Stimulated activated memory B cell treated with anti-CD40 and anti-IgM and Interleukin-4, amounts not matched to agents 10 μg/mL and 1 μg/mL and 100 μg/mL, for 72 hours (primary cell): ENCODE measurements at regions not wholly inside any gene's neighbourhood (a gene's known extent, or its start where the extent isn't known, plus 50 kb on each side); places are given as distances from the start of the nearest gene placed in this dataset.

Experiments used
- ATAC-seq: fragments of 150-1000 bp; cut with Tn5 transposase; 2 replicates; pipeline ENCODE4 v1.10.0; 2021
- H3K27ac Mint-ChIP-seq: one replicate; pipeline ENCODE4 v1.8.0; 2022; ENCODE audit warnings: mild to moderate bottlenecking, mixed read lengths
- H3K27me3 Mint-ChIP-seq: one replicate; pipeline ENCODE4 v1.8.0; 2022; ENCODE audit warnings: mixed read lengths
- H3K36me3 Mint-ChIP-seq: one replicate; pipeline ENCODE4 v1.8.0; 2022; ENCODE audit warnings: mixed read lengths
- H3K4me1 Mint-ChIP-seq: one replicate; pipeline ENCODE4 v1.8.0; 2022; ENCODE audit warnings: mixed read lengths
- H3K4me3 Mint-ChIP-seq: one replicate; pipeline ENCODE4 v1.8.0; 2022; ENCODE audit warnings: mild to moderate bottlenecking, moderate library complexity, mixed read lengths
- H3K9me3 Mint-ChIP-seq: one replicate; pipeline ENCODE4 v1.8.0; 2022; ENCODE audit warnings: mixed read lengths

GRCh38 chr1:115433483-115433882 lies 95.4 kb upstream of the NGF start:
- ATAC-seq, result no peak
- H3K36me3 Mint-ChIP-seq, result no peaks in the 10 kb centered on the region
- no peaks in the 10 kb centered on the region for H3K9me3 Mint-ChIP-seq
- no peak overlapping the region for H3K27ac Mint-ChIP-seq
- no peaks in the 10 kb centered on the region for H3K4me1 Mint-ChIP-seq
- no peaks in the 10 kb centered on the region for H3K27me3 Mint-ChIP-seq
- no peak overlapping the region for H3K4me3 Mint-ChIP-seq

- H3K27me3 Mint-ChIP-seq, result no peaks in the 10 kb centered on the region
- H3K27ac Mint-ChIP-seq, result no peak overlapping the region
- no peaks in the 10 kb centered on the region for H3K36me3 Mint-ChIP-seq
- no peaks in the 10 kb centered on the region for H3K9me3 Mint-ChIP-seq
- no peaks in the 10 kb centered on the region for H3K4me1 Mint-ChIP-seq
- no peak overlapping the region for H3K4me3 Mint-ChIP-seq
- ATAC-seq, result no peak
These were observed 94.0 kb upstream of the NGF start for GRCh38 chr1:115432061-115432460.

- no peak overlapping the region for H3K4me3 Mint-ChIP-seq
- H3K27ac Mint-ChIP-seq, result no peak overlapping the region
- no peaks in the 10 kb centered on the region for H3K36me3 Mint-ChIP-seq
- H3K27me3 Mint-ChIP-seq, result no peaks in the 10 kb centered on the region
- H3K9me3 Mint-ChIP-seq, result no peaks in the 10 kb centered on the region
- H3K4me1 Mint-ChIP-seq, result no peaks in the 10 kb centered on the region
- ATAC-seq, result no peak
These were observed 92.6 kb upstream of the NGF start for GRCh38 chr1:115430441-115431158.

GRCh38 chr1:115429884-115430283 lies 91.8 kb upstream of the NGF start:
- Mint-ChIP-seq H3K36me3 (no peaks in the 10 kb centered on the region), H3K27ac (no peak overlapping the region), H3K4me1 (no peaks in the 10 kb centered on the region), H3K27me3 (no peaks in the 10 kb centered on the region), H3K9me3 (no peaks in the 10 kb centered on the region), H3K4me3 (no peak overlapping the region)
- ATAC-seq, result no peak

GRCh38 chr1:115429241-115429640 lies 91.2 kb upstream of the NGF start:
- Mint-ChIP-seq H3K4me3 (no peak overlapping the region), H3K27ac (no peak overlapping the region), H3K4me1 (no peaks in the 10 kb centered on the region), H3K9me3 (no peaks in the 10 kb centered on the region), H3K27me3 (no peaks in the 10 kb centered on the region), H3K36me3 (no peaks in the 10 kb centered on the region)
- ATAC-seq, result no peak

GRCh38 chr1:115428676-115429075 lies 90.6 kb upstream of the NGF start:
- H3K27ac Mint-ChIP-seq, result no peak overlapping the region
- H3K4me3 Mint-ChIP-seq, result no peak overlapping the region
- H3K4me1 Mint-ChIP-seq, result no peaks in the 10 kb centered on the region
- no peaks in the 10 kb centered on the region for H3K36me3 Mint-ChIP-seq
- no peak for ATAC-seq
- H3K9me3 Mint-ChIP-seq, result no peaks in the 10 kb centered on the region
- H3K27me3 Mint-ChIP-seq, result no peaks in the 10 kb centered on the region

GRCh38 chr1:115428256-115428655 lies 90.2 kb upstream of the NGF start:
- Mint-ChIP-seq H3K4me1 (no peaks in the 10 kb centered on the region), H3K4me3 (no peak overlapping the region), H3K27me3 (no peaks in the 10 kb centered on the region)

GRCh38 chr1:115426956-115427355 lies 88.9 kb upstream of the NGF start:
- no peaks in the 10 kb centered on the region for H3K27me3 Mint-ChIP-seq

More at GRCh38 chr1:115428256-115428655, 90.2 kb upstream of the NGF start:
- Mint-ChIP-seq H3K36me3 (no peaks in the 10 kb centered on the region), H3K9me3 (no peaks in the 10 kb centered on the region), H3K27ac (no peak overlapping the region)
- no peak for ATAC-seq

GRCh38 chr1:115426231-115426771 lies 88.3 kb upstream of the NGF start:
- Mint-ChIP-seq H3K4me3 (no peak overlapping the region), H3K4me1 (no peaks in the 10 kb centered on the region), H3K9me3 (no peaks in the 10 kb centered on the region), H3K27me3 (no peaks in the 10 kb centered on the region), H3K27ac (no peak overlapping the region), H3K36me3 (no peaks in the 10 kb centered on the region)
- ATAC-seq, result no peak

More at GRCh38 chr1:115426956-115427355, 88.9 kb upstream of the NGF start:
- Mint-ChIP-seq H3K27ac (no peak overlapping the region), H3K9me3 (no peaks in the 10 kb centered on the region), H3K36me3 (no peaks in the 10 kb centered on the region), H3K4me3 (no peak overlapping the region), H3K4me1 (no peaks in the 10 kb centered on the region)
- ATAC-seq, result no peak

GRCh38 chr1:115425442-115425841 lies 87.4 kb upstream of the NGF start:
- H3K27me3 Mint-ChIP-seq, result no peaks in the 10 kb centered on the region
- no peaks in the 10 kb centered on the region for H3K36me3 Mint-ChIP-seq
- no peaks in the 10 kb centered on the region for H3K9me3 Mint-ChIP-seq
- no peak overlapping the region for H3K4me3 Mint-ChIP-seq
- ATAC-seq, result no peak
- no peaks in the 10 kb centered on the region for H3K4me1 Mint-ChIP-seq
- no peak overlapping the region for H3K27ac Mint-ChIP-seq

GRCh38 chr1:115423776-115424175 lies 85.7 kb upstream of the NGF start:
- H3K27me3 Mint-ChIP-seq, result no peaks in the 10 kb centered on the region
- no peaks in the 10 kb centered on the region for H3K4me1 Mint-ChIP-seq
- H3K27ac Mint-ChIP-seq, result no peak overlapping the region
- no peaks in the 10 kb centered on the region for H3K36me3 Mint-ChIP-seq
- no peak for ATAC-seq
- no peaks in the 10 kb centered on the region for H3K9me3 Mint-ChIP-seq
- no peak overlapping the region for H3K4me3 Mint-ChIP-seq

GRCh38 chr1:115419571-115419970 lies 81.5 kb upstream of the NGF start:
- ATAC-seq, result no peak
- Mint-ChIP-seq H3K4me1 (no peaks in the 10 kb centered on the region), H3K27me3 (no peaks in the 10 kb centered on the region), H3K36me3 (no peaks in the 10 kb centered on the region), H3K9me3 (no peaks in the 10 kb centered on the region), H3K27ac (no peak overlapping the region), H3K4me3 (no peak overlapping the region)

- ATAC-seq, result no peak
- no peak overlapping the region for H3K27ac Mint-ChIP-seq
- no peaks in the 10 kb centered on the region for H3K27me3 Mint-ChIP-seq
- no peak overlapping the region for H3K4me3 Mint-ChIP-seq
- peaks cover 5% of the 10 kb centered on the region for H3K9me3 Mint-ChIP-seq
- no peaks in the 10 kb centered on the region for H3K36me3 Mint-ChIP-seq
- no peaks in the 10 kb centered on the region for H3K4me1 Mint-ChIP-seq
These were observed 75.6 kb upstream of the NGF start for GRCh38 chr1:115413621-115414020.

GRCh38 chr1:115413208-115413607 lies 75.2 kb upstream of the NGF start:
- Mint-ChIP-seq H3K4me1 (no peaks in the 10 kb centered on the region), H3K27me3 (no peaks in the 10 kb centered on the region), H3K4me3 (no peak overlapping the region), H3K36me3 (no peaks in the 10 kb centered on the region), H3K27ac (no peak overlapping the region), H3K9me3 (peaks cover 5% of the 10 kb centered on the region)
- no peak for ATAC-seq

- Mint-ChIP-seq H3K27ac (no peak overlapping the region), H3K27me3 (no peaks in the 10 kb centered on the region), H3K36me3 (no peaks in the 10 kb centered on the region), H3K9me3 (peaks cover 5% of the 10 kb centered on the region), H3K4me3 (no peak overlapping the region), H3K4me1 (no peaks in the 10 kb centered on the region)
- ATAC-seq, result no peak
These were observed 74.7 kb upstream of the NGF start for GRCh38 chr1:115412733-115413132.

- no peaks in the 10 kb centered on the region for H3K27me3 Mint-ChIP-seq
- no peak overlapping the region for H3K4me3 Mint-ChIP-seq
- H3K36me3 Mint-ChIP-seq, result no peaks in the 10 kb centered on the region
- no peaks in the 10 kb centered on the region for H3K4me1 Mint-ChIP-seq
- H3K9me3 Mint-ChIP-seq, result peaks cover 5% of the 10 kb centered on the region
- H3K27ac Mint-ChIP-seq, result no peak overlapping the region
- no peak for ATAC-seq
These were observed 74.2 kb upstream of the NGF start for GRCh38 chr1:115412286-115412685.
